CD14-positive monocyte (primary cell): ENCODE measurements at regions not wholly inside any gene's neighbourhood (a gene's known extent, or its start where the extent isn't known, plus 50 kb on each side); places are given as distances from the start of the nearest gene placed in this dataset.

Source experiments
- DNase-seq, 3 donors: peaks; one replicate each; pipeline ENCODE4 v3.0.0-alpha.2; 2011 to 2022
- H2AFZ ChIP-seq: 2 replicates; pipeline ENCODE4 v1.6.0; 2012; ENCODE audit warnings: mild to moderate bottlenecking, low read depth, low read length, inconsistent platforms; ENCODE audit not compliant: insufficient read depth, poor library complexity, severe bottlenecking
- H3K27ac ChIP-seq, 2 donors: 1 replicate in 1 of 2; 2 replicates in 1 of 2; pipeline ENCODE4 v1.5.1; 2012 to 2013; ENCODE audit warnings: low read length in 2 of 2, control low read depth in 1 of 2, inconsistent platforms in 1 of 2, low read depth in 1 of 2, mild to moderate bottlenecking in 1 of 2
- H3K27me3 ChIP-seq, 2 donors: one replicate each; pipeline versions ENCODE4 v1.6.0 to v1.6.1; 2011 to 2013; ENCODE audit warnings: low read length in 2 of 2; ENCODE audit not compliant: control insufficient read depth in 2 of 2, insufficient read depth in 2 of 2
- H3K36me3 ChIP-seq, 2 donors: replicated peaks in 1 of 2; 1 replicate in 1 of 2; 2 replicates in 1 of 2; pipeline versions ENCODE4 v1.5.1 to v1.6.1; 2012 to 2013; ENCODE audit warnings: low read length in 2 of 2, control low read depth in 1 of 2, inconsistent platforms in 1 of 2, mild to moderate bottlenecking in 1 of 2; ENCODE audit not compliant: insufficient read depth in 2 of 2, control insufficient read depth in 1 of 2
- H3K4me1 ChIP-seq, 2 donors: 1 replicate in 1 of 2; 2 replicates in 1 of 2; pipeline versions ENCODE4 v1.5.1 to v1.6.1; 2012 to 2013; ENCODE audit warnings: low read length in 2 of 2, control low read depth in 1 of 2, inconsistent platforms in 1 of 2, mild to moderate bottlenecking in 1 of 2, moderate library complexity in 1 of 2; ENCODE audit not compliant: insufficient read depth in 2 of 2, control insufficient read depth in 1 of 2
- H3K4me2 ChIP-seq: replicated peaks from 2 replicates; pipeline ENCODE3; 2012; ENCODE audit warnings: low read length, moderate library complexity, mild to moderate bottlenecking; ENCODE audit not compliant: poor library complexity, severe bottlenecking; ENCODE audit errors: extremely low read depth
- H3K4me3 ChIP-seq, 3 experiments: fragments of 200-600 bp in 1 of 3; sonication (generic) in 1 of 3; replicated peaks in 1 of 3; 1 replicate in 2 of 3; 2 replicates in 1 of 3; pipeline ENCODE4 v1.5.1; 2011 to 2013; ENCODE audit warnings: low read length in 3 of 3, mild to moderate bottlenecking in 3 of 3, control low read depth in 2 of 3, low read depth in 2 of 3, inconsistent platforms in 1 of 3, moderate library complexity in 1 of 3
- H3K79me2 ChIP-seq: 2 replicates; pipeline ENCODE4 v1.6.0; 2012; ENCODE audit warnings: mild to moderate bottlenecking, control low read depth, inconsistent platforms, low read length, moderate library complexity; ENCODE audit not compliant: insufficient read depth
- H3K9ac ChIP-seq: 2 replicates; pipeline ENCODE4 v1.6.0; 2017; ENCODE audit warnings: low read length, mild to moderate bottlenecking; ENCODE audit not compliant: insufficient read depth, poor library complexity, severe bottlenecking
- H3K9me3 ChIP-seq, 2 donors: replicated peaks in 1 of 2; 1 replicate in 1 of 2; 2 replicates in 1 of 2; pipeline versions ENCODE4 v1.5.1 to v1.6.1; 2012 to 2013; ENCODE audit warnings: low read length in 2 of 2, control low read depth in 1 of 2; ENCODE audit not compliant: control insufficient read depth in 1 of 2, insufficient read depth in 1 of 2
- H4K20me1 ChIP-seq: 2 replicates; pipeline ENCODE4 v1.6.0; 2012; ENCODE audit warnings: mild to moderate bottlenecking, low read length, control low read depth, moderate library complexity; ENCODE audit not compliant: insufficient read depth
- H3K27ac Mint-ChIP-seq, 7 donors: one replicate each; pipeline ENCODE4 v1.8.0; 2020; ENCODE audit warnings: mild to moderate bottlenecking in 7 of 7, mixed read lengths in 7 of 7, moderate library complexity in 6 of 7, inconsistent platforms in 2 of 7
- H3K27me3 Mint-ChIP-seq, 3 donors: one replicate each; pipeline ENCODE4 v1.8.0; 2021 to 2022; ENCODE audit warnings: low read depth in 3 of 3, mild to moderate bottlenecking in 3 of 3, mixed read lengths in 3 of 3, moderate library complexity in 3 of 3, inconsistent platforms in 1 of 3
- H3K36me3 Mint-ChIP-seq, 2 donors: one replicate each; pipeline ENCODE4 v1.8.0; 2020; ENCODE audit warnings: mixed read lengths in 2 of 2, inconsistent platforms in 1 of 2, mild to moderate bottlenecking in 1 of 2
- H3K4me1 Mint-ChIP-seq: one replicate; pipeline ENCODE4 v1.8.0; 2020; ENCODE audit warnings: mild to moderate bottlenecking, mixed read lengths
- H3K4me3 Mint-ChIP-seq, 2 donors: one replicate each; pipeline ENCODE4 v1.8.0; 2020; ENCODE audit warnings: mild to moderate bottlenecking in 2 of 2, mixed read lengths in 2 of 2, moderate library complexity in 1 of 2
- H3K9me3 Mint-ChIP-seq, 7 donors: one replicate each; pipeline ENCODE4 v1.8.0; 2020 to 2022; ENCODE audit warnings: mixed read lengths in 7 of 7, mild to moderate bottlenecking in 6 of 7, moderate library complexity in 6 of 7, inconsistent platforms in 2 of 7
- CTCF ChIP-seq: fragments of 200-600 bp; IDR thresholded peaks from one replicate; pipeline ENCODE4 v1.8.0; 2022; ENCODE audit warnings: antibody characterized with exemption, mild to moderate bottlenecking
- WGBS: methylation state at CpG from one replicate; pipeline ENCODE4 v1.1.5; 2013; ENCODE audit warnings: missing lambda C conversion rate; ENCODE audit not compliant: insufficient coverage; 5-methylcytosine and 5-hydroxymethylcytosine counted together
- intact Hi-C, 2 donors: fragments of 100-400 bp; cut with micrococcal nuclease; formaldehyde crosslinking; loops; one replicate each; pipeline versions ENCODE4 v1.15.0 to v1.15.1; 2023

GRCh38 chr6:168725802-168726201 lies 284.8 kb downstream of the SMOC2 start:
- intact Hi-C loops: no loop called here
- WGBS: 64% methylated on average over 9 of the region's 12 CpGs
- H4K20me1 ChIP-seq: no peaks in the 10 kb centered on the region
- no peaks in the 10 kb centered on the region for H3K27me3 ChIP-seq
- no peaks in the 10 kb centered on the region for H3K36me3 ChIP-seq
- no peaks in the 10 kb centered on the region for H3K4me1 ChIP-seq
- Mint-ChIP-seq H3K27me3 (peaks cover 0 to 2% (median 0%) of the 10 kb centered on the region in 3 donors), H3K4me1 (no peaks in the 10 kb centered on the region), H3K4me3 (no peak overlapping the region), H3K36me3 (no peaks in the 10 kb centered on the region), H3K9me3 (peaks cover 0 to 22% (median 12%) of the 10 kb centered on the region in 7 donors), H3K27ac (no peak overlapping the region)
- H3K79me2 ChIP-seq: no peaks in the 10 kb centered on the region
- no peak for DNase-seq
- H2AFZ ChIP-seq: no peak overlapping the region
- H3K27ac ChIP-seq: no peak overlapping the region
- no peak for TF ChIP-seq CTCF
- no peak overlapping the region for H3K4me3 ChIP-seq
- no peak overlapping the region for H3K9ac ChIP-seq
- H3K9me3 ChIP-seq: peaks cover 4 to 56% of the 10 kb centered on the region in 2 donors
- no peak overlapping the region for H3K4me2 ChIP-seq

GRCh38 chr6:168724669-168725570 lies 283.9 kb downstream of the SMOC2 start:
- H3K4me1 Mint-ChIP-seq: no peaks in the 10 kb centered on the region
- H3K4me1 ChIP-seq: no peaks in the 10 kb centered on the region
- H3K36me3 ChIP-seq: no peaks in the 10 kb centered on the region
- DNase-seq: no peak
- H3K27me3 Mint-ChIP-seq: peaks cover 0 to 2% (median 0%) of the 10 kb centered on the region in 3 donors
- no peak overlapping the region for H3K9ac ChIP-seq
- H3K4me2 ChIP-seq: no peak overlapping the region
- no peaks in the 10 kb centered on the region for H3K36me3 Mint-ChIP-seq
- intact Hi-C loops: no loop called here
- no peak overlapping the region for H3K27ac Mint-ChIP-seq
- no peak overlapping the region for H2AFZ ChIP-seq
- no peaks in the 10 kb centered on the region for H3K79me2 ChIP-seq
- TF ChIP-seq CTCF: no peak
- peaks cover 2 to 19% (median 9%) of the 10 kb centered on the region in 7 donors for H3K9me3 Mint-ChIP-seq
- H3K27ac ChIP-seq: no peak overlapping the region
- peaks cover under 1 to 57% of the 10 kb centered on the region in 2 donors for H3K9me3 ChIP-seq
- no peaks in the 10 kb centered on the region for H3K27me3 ChIP-seq
- no peaks in the 10 kb centered on the region for H4K20me1 ChIP-seq
- H3K4me3 Mint-ChIP-seq: no peak overlapping the region
- no peak overlapping the region for H3K4me3 ChIP-seq
- WGBS: 96% methylated on average over 3 of the region's 10 CpGs
